LNCaP clone FGC (cell line): ENCODE measurements at regions not wholly inside any gene's neighbourhood (a gene's known extent, or its start where the extent isn't known, plus 50 kb on each side); places are given as distances from the start of the nearest gene placed in this dataset.

Experiments
- DNase-seq: peaks from one replicate; pipeline ENCODE4 v3.0.0-alpha.2; 2011; ENCODE audit warnings: low read depth
- H3K4me3 ChIP-seq: 2 replicates; pipeline ENCODE4 v1.5.1; 2011; ENCODE audit warnings: mild to moderate bottlenecking, low read depth, low read length, control low read depth
- CTCF ChIP-seq: IDR thresholded peaks from 2 replicates; pipeline ENCODE4 v1.5.1; 2012; ENCODE audit warnings: mild to moderate bottlenecking; ENCODE audit not compliant: control insufficient read depth, insufficient read depth; ENCODE audit errors: extremely low read depth

GRCh38 chr6:53410508-53411258 lies 61.9 kb upstream of the ELOVL5 start:
- DNase-seq: no peak
- H3K4me3 ChIP-seq: no peak overlapping the region
- TF ChIP-seq CTCF: peak; percentile 57

- no peak for TF ChIP-seq CTCF
- no peak for DNase-seq
- H3K4me3 ChIP-seq: no peak overlapping the region
Observed at GRCh38 chr6:53408826-53409225, 60.1 kb upstream of the ELOVL5 start.

GRCh38 chr6:53399027-53399344 lies 50.2 kb upstream of the ELOVL5 start:
- no peak for TF ChIP-seq CTCF
- no peak overlapping the region for H3K4me3 ChIP-seq
- DNase-seq: no peak

- no peak for TF ChIP-seq CTCF
- no peak for DNase-seq
- H3K4me3 ChIP-seq: no peak overlapping the region
Observed at GRCh38 chr6:53398247-53399026, 49.7 kb upstream of the ELOVL5 start.
